WTC11 (cell line): ENCODE measurements at regions not wholly inside any gene's neighbourhood (a gene's known extent, or its start where the extent isn't known, plus 50 kb on each side); places are given as distances from the start of the nearest gene placed in this dataset.

Experiments
- ATAC-seq: fragments of 200-7000 bp; cut with Tn5 transposase; 2 replicates; pipeline ENCODE4 v1.10.0; 2021; ENCODE audit warnings: mild to moderate bottlenecking, moderate library complexity
- CTCF ChIA-PET: fragments of 300-600 bp; sonication (Branson Sonifier 250); formaldehyde crosslinking; loops from one replicate; lab custom pipeline; 2021; ENCODE audit warnings: antibody characterized with exemption; lab: Charles Lee
- POLR2A ChIA-PET: fragments of 350-600 bp; sonication (Branson Sonifier 250); formaldehyde crosslinking; loops from one replicate; lab custom pipeline; 2021; ENCODE audit warnings: antibody characterized with exemption; lab: Charles Lee
- DNase-seq: peaks from one replicate; pipeline ENCODE4 v3.0.0; 2021; ENCODE audit warnings: low spot score
- H3K27ac Mint-ChIP-seq: 2 replicates; pipeline ENCODE4 v1.8.0; 2021; ENCODE audit warnings: mixed read lengths
- H3K27me3 Mint-ChIP-seq: 2 replicates; pipeline ENCODE4 v1.8.0; 2021; ENCODE audit warnings: low read depth, mild to moderate bottlenecking, moderate library complexity, mixed read lengths
- H3K36me3 Mint-ChIP-seq: 2 replicates; pipeline ENCODE4 v1.8.0; 2021; ENCODE audit warnings: mixed read lengths
- H3K4me1 Mint-ChIP-seq: 2 replicates; pipeline ENCODE4 v1.8.0; 2022; ENCODE audit warnings: mixed read lengths
- H3K4me3 Mint-ChIP-seq: 2 replicates; pipeline ENCODE4 v1.8.0; 2021; ENCODE audit warnings: mild to moderate bottlenecking, moderate library complexity, mixed read lengths
- H3K9me3 Mint-ChIP-seq: 2 replicates; pipeline ENCODE4 v1.8.0; 2021; ENCODE audit warnings: mixed read lengths
- ARID4B ChIP-seq: sonication (generic); formaldehyde crosslinking; IDR thresholded peaks from 2 replicates; pipeline ENCODE4 v1.8.0; 2023; ENCODE audit warnings: missing genetic modification reagents, mild to moderate bottlenecking, borderline replicate concordance
- ATF6 ChIP-seq: sonication (generic); formaldehyde crosslinking; IDR thresholded peaks from 2 replicates; pipeline ENCODE4 v1.8.1; 2023; ENCODE audit warnings: mild to moderate bottlenecking, missing genetic modification reagents
- E2F4 ChIP-seq: sonication (generic); formaldehyde crosslinking; IDR thresholded peaks from 2 replicates; pipeline ENCODE4 v1.8.1; 2022; ENCODE audit warnings: low read depth, mild to moderate bottlenecking, moderate library complexity, missing genetic modification reagents, borderline replicate concordance
- FOXP1 ChIP-seq: sonication (generic); formaldehyde crosslinking; IDR thresholded peaks from 2 replicates; pipeline ENCODE4 v1.8.0; 2022; ENCODE audit warnings: missing genetic modification reagents, mild to moderate bottlenecking, moderate library complexity, borderline replicate concordance
- HMGA2 ChIP-seq: fragments of 250-450 bp; sonication (Bioruptor Pico); IDR thresholded peaks from 2 replicates; pipeline ENCODE4 v1.4.0; 2021; ENCODE audit warnings: mild to moderate bottlenecking, moderate library complexity
- JAZF1 ChIP-seq: fragments of 250-450 bp; sonication (Bioruptor Pico); IDR thresholded peaks from 2 replicates; pipeline ENCODE4 v1.9.0; 2021; ENCODE audit warnings: moderate library complexity, mild to moderate bottlenecking, inconsistent platforms
- KAT7 ChIP-seq: sonication (generic); formaldehyde crosslinking; IDR thresholded peaks from 2 replicates; pipeline ENCODE4 v1.8.1; 2023; ENCODE audit warnings: missing genetic modification reagents, mild to moderate bottlenecking, borderline replicate concordance
- MLX ChIP-seq: sonication (generic); formaldehyde crosslinking; IDR thresholded peaks from 2 replicates; pipeline ENCODE4 v1.8.1; 2023; ENCODE audit warnings: mild to moderate bottlenecking, missing genetic modification reagents, moderate library complexity
- MXD4 ChIP-seq: fragments of 250-450 bp; sonication (Bioruptor Pico); IDR thresholded peaks from 2 replicates; pipeline ENCODE4 v1.8.0; 2021; ENCODE audit warnings: mild to moderate bottlenecking, moderate library complexity, borderline replicate concordance
- PRRX2 ChIP-seq: fragments of 250-450 bp; sonication (Bioruptor Pico); IDR thresholded peaks from 2 replicates; pipeline ENCODE4 v1.8.0; 2021; ENCODE audit warnings: mild to moderate bottlenecking
- SMAD4 ChIP-seq: sonication (generic); formaldehyde crosslinking; IDR thresholded peaks from 2 replicates; pipeline ENCODE4 v1.8.0; 2022; ENCODE audit warnings: mild to moderate bottlenecking, missing genetic modification reagents
- ZNF396 ChIP-seq: fragments of 250-450 bp; sonication (Bioruptor Pico); IDR thresholded peaks from 2 replicates; pipeline ENCODE4 v1.8.0; 2021; ENCODE audit warnings: mild to moderate bottlenecking, moderate library complexity, borderline replicate concordance
- ZNF532 ChIP-seq: fragments of 250-450 bp; sonication (Bioruptor Pico); IDR thresholded peaks from 2 replicates; pipeline ENCODE4 v1.9.0; 2021; ENCODE audit warnings: mild to moderate bottlenecking, borderline replicate concordance
- TF ChIP-seq, protein P1 (sequence below): sonication (generic); formaldehyde crosslinking; IDR thresholded peaks from 2 replicates; pipeline ENCODE4 v1.8.1; 2023; ENCODE audit warnings: mild to moderate bottlenecking, missing genetic modification reagents, borderline replicate concordance

DNA sequence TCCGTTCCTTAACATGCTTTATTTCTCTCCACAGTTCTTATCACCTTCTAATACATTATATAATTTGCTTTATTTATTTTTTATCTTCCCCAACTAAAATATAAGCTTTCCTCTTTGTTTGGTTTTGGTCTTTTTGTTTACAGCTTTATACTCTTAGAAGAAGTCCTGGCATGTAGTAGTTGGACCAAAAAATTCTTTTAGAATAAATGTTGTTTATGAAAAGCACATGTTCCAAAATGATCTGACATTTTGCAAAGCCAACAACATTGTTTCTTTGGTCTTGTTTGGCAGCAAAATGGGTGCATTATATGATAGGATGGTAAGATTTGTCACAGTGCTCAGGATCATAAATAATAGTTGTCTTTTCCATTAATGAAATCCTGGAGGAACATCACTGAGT lies 312.5 kb downstream of the LRIG3 start:
- no peak for ATAC-seq
- H3K4me1 Mint-ChIP-seq, result peaks cover 4% of the 10 kb centered on the region
- no peaks in the 10 kb centered on the region for H3K36me3 Mint-ChIP-seq
- CTCF ChIA-PET, result interaction anchor here (0.7 kb wide), 1 partner anchor 67 kb away, joined by 3 read pairs; no protein-coding TSS in a partner anchor
- H3K9me3 Mint-ChIP-seq, result peaks cover 14% of the 10 kb centered on the region
- H3K27ac Mint-ChIP-seq, result no peak overlapping the region
- POLR2A ChIA-PET, result interaction anchor here (0.5 to 0.7 kb wide), 2 partner anchors 205 to 1327 kb away, joined by 3 to 5 read pairs; no protein-coding TSS in a partner anchor
- TF ChIP-seq KAT7 (CRISPR knock-in tag) (no peak), MLX (CRISPR knock-in tag) (no peak)
- no peak overlapping the region for H3K4me3 Mint-ChIP-seq
- H3K27me3 Mint-ChIP-seq, result no peaks in the 10 kb centered on the region
- no peak for DNase-seq

GRCh38 chr12:58608711-58609110 lies 311.6 kb downstream of the LRIG3 start:
- no peak for TF ChIP-seq MXD4 (CRISPR knock-in tag)
- TF ChIP-seq, protein P1, sequence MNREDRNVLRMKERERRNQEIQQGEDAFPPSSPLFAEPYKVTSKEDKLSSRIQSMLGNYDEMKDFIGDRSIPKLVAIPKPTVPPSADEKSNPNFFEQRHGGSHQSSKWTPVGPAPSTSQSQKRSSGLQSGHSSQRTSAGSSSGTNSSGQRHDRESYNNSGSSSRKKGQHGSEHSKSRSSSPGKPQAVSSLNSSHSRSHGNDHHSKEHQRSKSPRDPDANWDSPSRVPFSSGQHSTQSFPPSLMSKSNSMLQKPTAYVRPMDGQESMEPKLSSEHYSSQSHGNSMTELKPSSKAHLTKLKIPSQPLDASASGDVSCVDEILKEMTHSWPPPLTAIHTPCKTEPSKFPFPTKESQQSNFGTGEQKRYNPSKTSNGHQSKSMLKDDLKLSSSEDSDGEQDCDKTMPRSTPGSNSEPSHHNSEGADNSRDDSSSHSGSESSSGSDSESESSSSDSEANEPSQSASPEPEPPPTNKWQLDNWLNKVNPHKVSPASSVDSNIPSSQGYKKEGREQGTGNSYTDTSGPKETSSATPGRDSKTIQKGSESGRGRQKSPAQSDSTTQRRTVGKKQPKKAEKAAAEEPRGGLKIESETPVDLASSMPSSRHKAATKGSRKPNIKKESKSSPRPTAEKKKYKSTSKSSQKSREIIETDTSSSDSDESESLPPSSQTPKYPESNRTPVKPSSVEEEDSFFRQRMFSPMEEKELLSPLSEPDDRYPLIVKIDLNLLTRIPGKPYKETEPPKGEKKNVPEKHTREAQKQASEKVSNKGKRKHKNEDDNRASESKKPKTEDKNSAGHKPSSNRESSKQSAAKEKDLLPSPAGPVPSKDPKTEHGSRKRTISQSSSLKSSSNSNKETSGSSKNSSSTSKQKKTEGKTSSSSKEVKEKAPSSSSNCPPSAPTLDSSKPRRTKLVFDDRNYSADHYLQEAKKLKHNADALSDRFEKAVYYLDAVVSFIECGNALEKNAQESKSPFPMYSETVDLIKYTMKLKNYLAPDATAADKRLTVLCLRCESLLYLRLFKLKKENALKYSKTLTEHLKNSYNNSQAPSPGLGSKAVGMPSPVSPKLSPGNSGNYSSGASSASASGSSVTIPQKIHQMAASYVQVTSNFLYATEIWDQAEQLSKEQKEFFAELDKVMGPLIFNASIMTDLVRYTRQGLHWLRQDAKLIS (CRISPR knock-in tag), result no peak
- ChIA-PET CTCF (no interaction called here), POLR2A (interaction anchor here (0.5 kb wide), 1 partner anchor 1328 kb away, joined by 5 read pairs; no protein-coding TSS in a partner anchor)
- H3K9me3 Mint-ChIP-seq, result peaks cover 10% of the 10 kb centered on the region
- H3K27ac Mint-ChIP-seq, result no peak overlapping the region
- H3K4me3 Mint-ChIP-seq, result no peak overlapping the region
- H3K36me3 Mint-ChIP-seq, result no peaks in the 10 kb centered on the region
- no peaks in the 10 kb centered on the region for H3K27me3 Mint-ChIP-seq
- no peak for DNase-seq
- H3K4me1 Mint-ChIP-seq, result peaks cover 6% of the 10 kb centered on the region
- ATAC-seq, result no peak

- Mint-ChIP-seq H3K36me3 (no peaks in the 10 kb centered on the region), H3K4me3 (no peak overlapping the region), H3K27me3 (no peaks in the 10 kb centered on the region), H3K9me3 (no peaks in the 10 kb centered on the region), H3K4me1 (peaks cover 6% of the 10 kb centered on the region), H3K27ac (no peak overlapping the region)
- no peak for ATAC-seq
- ChIA-PET CTCF (no interaction called here), POLR2A (no interaction called here)
- TF ChIP-seq ARID4B (CRISPR knock-in tag) (no peak), ZNF396 (CRISPR knock-in tag) (no peak), JAZF1 (CRISPR knock-in tag) (no peak), FOXP1 (CRISPR knock-in tag) (no peak), SMAD4 (no peak), ZNF532 (no peak), E2F4 (CRISPR knock-in tag) (no peak), PRRX2 (no peak), ATF6 (CRISPR knock-in tag) (no peak), HMGA2 (CRISPR knock-in tag) (no peak)
- DNase-seq, result no peak
Observed at GRCh38 chr12:58615047-58615446, 305.3 kb downstream of the LRIG3 start.
